Loucy (cell line): ENCODE measurements at regions not wholly inside any gene's neighbourhood (a gene's known extent, or its start where the extent isn't known, plus 50 kb on each side); places are given as distances from the start of the nearest gene placed in this dataset.

Source experiments
- EZH2phosphoT487 ChIP-seq: fragments of 200-600 bp; IDR thresholded peaks from 2 replicates; pipeline ENCODE4 v1.6.1; 2018; ENCODE audit warnings: antibody characterized with exemption, mild to moderate bottlenecking, moderate library complexity, borderline replicate concordance
- TF ChIP-seq, protein P1 (sequence below): fragments of 200-600 bp; sonication (generic); conservative IDR thresholded peaks from 2 replicates; pipeline ENCODE4 v1.5.1; 2014; ENCODE audit warnings: mild to moderate bottlenecking, antibody characterized with exemption, low read length

DNA sequence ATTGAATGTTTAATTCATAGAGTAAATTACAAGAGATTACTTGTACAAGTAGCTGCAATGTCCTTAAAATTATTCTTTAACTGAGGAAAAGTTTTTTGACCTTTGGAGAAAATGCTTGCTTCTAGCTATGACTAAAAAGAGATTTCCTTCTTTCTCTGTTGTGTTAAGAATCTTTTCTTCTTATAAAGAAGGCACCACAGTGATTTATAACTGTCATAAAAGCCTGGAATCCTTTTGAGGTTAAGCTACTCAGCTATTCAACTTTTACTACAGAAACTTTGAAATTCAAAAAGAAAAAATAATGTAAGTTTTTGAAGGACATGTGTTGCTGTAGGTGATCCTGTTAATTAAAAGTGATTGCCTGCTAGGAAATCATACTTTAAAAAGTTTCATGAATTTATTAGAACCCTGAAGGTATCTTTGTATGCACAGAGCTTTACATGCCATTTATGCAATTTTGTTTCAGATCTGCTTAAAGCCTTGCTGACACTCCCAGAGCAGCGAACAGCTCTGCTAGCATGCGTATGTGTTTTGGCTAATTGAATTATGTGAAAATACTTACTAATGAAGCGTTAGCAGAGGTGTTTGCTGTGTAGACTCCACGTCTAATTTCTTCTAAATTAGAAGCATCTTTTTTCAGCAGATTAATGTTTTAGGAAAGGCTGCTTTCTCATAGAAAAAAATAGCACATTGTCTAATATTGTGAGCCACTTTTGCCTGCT, 94.7 kb upstream of the SMYD2 start:
- TF ChIP-seq, protein P1, sequence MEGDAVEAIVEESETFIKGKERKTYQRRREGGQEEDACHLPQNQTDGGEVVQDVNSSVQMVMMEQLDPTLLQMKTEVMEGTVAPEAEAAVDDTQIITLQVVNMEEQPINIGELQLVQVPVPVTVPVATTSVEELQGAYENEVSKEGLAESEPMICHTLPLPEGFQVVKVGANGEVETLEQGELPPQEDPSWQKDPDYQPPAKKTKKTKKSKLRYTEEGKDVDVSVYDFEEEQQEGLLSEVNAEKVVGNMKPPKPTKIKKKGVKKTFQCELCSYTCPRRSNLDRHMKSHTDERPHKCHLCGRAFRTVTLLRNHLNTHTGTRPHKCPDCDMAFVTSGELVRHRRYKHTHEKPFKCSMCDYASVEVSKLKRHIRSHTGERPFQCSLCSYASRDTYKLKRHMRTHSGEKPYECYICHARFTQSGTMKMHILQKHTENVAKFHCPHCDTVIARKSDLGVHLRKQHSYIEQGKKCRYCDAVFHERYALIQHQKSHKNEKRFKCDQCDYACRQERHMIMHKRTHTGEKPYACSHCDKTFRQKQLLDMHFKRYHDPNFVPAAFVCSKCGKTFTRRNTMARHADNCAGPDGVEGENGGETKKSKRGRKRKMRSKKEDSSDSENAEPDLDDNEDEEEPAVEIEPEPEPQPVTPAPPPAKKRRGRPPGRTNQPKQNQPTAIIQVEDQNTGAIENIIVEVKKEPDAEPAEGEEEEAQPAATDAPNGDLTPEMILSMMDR = no peak
- no peak for TF ChIP-seq EZH2phosphoT487
